Neutrophil (primary cell): ENCODE measurements at regions not wholly inside any gene's neighbourhood (a gene's known extent, or its start where the extent isn't known, plus 50 kb on each side); places are given as distances from the start of the nearest gene placed in this dataset.

Experiments
- H3K27ac ChIP-seq: fragments of 200-600 bp; sonication (generic); 2 replicates; pipeline ENCODE4 v1.5.1; 2016; ENCODE audit warnings: mild to moderate bottlenecking, moderate library complexity
- H3K27me3 ChIP-seq: fragments of 200-600 bp; sonication (generic); 2 replicates; pipeline ENCODE4 v1.6.0; 2016; ENCODE audit warnings: mild to moderate bottlenecking
- H3K36me3 ChIP-seq: fragments of 200-600 bp; sonication (generic); 2 replicates; pipeline ENCODE4 v1.5.1; 2017
- H3K4me1 ChIP-seq, 2 experiments: fragments of 200-600 bp in 1 of 2; sonication (generic) in 1 of 2; 1 replicate in 1 of 2; 2 replicates in 1 of 2; pipeline versions ENCODE4 v1.5.1 to v1.6.1; 2013 to 2016; ENCODE audit warnings: low read depth in 1 of 2, low read length in 1 of 2, mild to moderate bottlenecking in 1 of 2, moderate library complexity in 1 of 2; ENCODE audit not compliant: control insufficient read depth in 1 of 2, insufficient read depth in 1 of 2
- H3K4me3 ChIP-seq, 2 experiments: fragments of 200-600 bp in 1 of 2; sonication (generic) in 1 of 2; 1 replicate in 1 of 2; 2 replicates in 1 of 2; pipeline ENCODE4 v1.5.1; 2013 to 2016; ENCODE audit warnings: low read depth in 1 of 2, low read length in 1 of 2, mild to moderate bottlenecking in 1 of 2, moderate library complexity in 1 of 2
- H3K9me3 ChIP-seq: fragments of 200-600 bp; sonication (generic); 2 replicates; pipeline ENCODE4 v1.5.1; 2016
- CTCF ChIP-seq: fragments of 200-600 bp; sonication (generic); IDR thresholded peaks from 2 replicates; pipeline ENCODE4 v1.5.1; 2016; ENCODE audit warnings: antibody characterized with exemption

- no peaks in the 10 kb centered on the region for H3K9me3 ChIP-seq
- H3K4me3 ChIP-seq: no peak overlapping the region
- H3K27me3 ChIP-seq: peaks cover 29% of the 10 kb centered on the region
- TF ChIP-seq CTCF: no peak
- H3K4me1 ChIP-seq: no peaks in the 10 kb centered on the region
- no peak overlapping the region for H3K27ac ChIP-seq
- no peaks in the 10 kb centered on the region for H3K36me3 ChIP-seq
Measured at GRCh38 chr18:77761332-77761731, 511.7 kb downstream of the GALR1 start.

GRCh38 chr18:77762014-77762413 lies 512.4 kb downstream of the GALR1 start:
- no peaks in the 10 kb centered on the region for H3K9me3 ChIP-seq
- TF ChIP-seq CTCF: no peak
- peaks cover 29% of the 10 kb centered on the region for H3K27me3 ChIP-seq
- no peak overlapping the region for H3K4me3 ChIP-seq
- no peak overlapping the region for H3K27ac ChIP-seq
- H3K36me3 ChIP-seq: no peaks in the 10 kb centered on the region
- no peaks in the 10 kb centered on the region for H3K4me1 ChIP-seq

- no peaks in the 10 kb centered on the region for H3K4me1 ChIP-seq
- no peak overlapping the region for H3K4me3 ChIP-seq
- no peaks in the 10 kb centered on the region for H3K9me3 ChIP-seq
- no peak overlapping the region for H3K27ac ChIP-seq
- no peaks in the 10 kb centered on the region for H3K36me3 ChIP-seq
- TF ChIP-seq CTCF: no peak
- H3K27me3 ChIP-seq: peaks cover 29% of the 10 kb centered on the region
Measured at GRCh38 chr18:77762642-77763041, 513.0 kb downstream of the GALR1 start.

GRCh38 chr18:77763530-77764145 lies 514.0 kb downstream of the GALR1 start:
- Histone ChIP-seq H3K9me3 (no peaks in the 10 kb centered on the region), H3K36me3 (no peaks in the 10 kb centered on the region), H3K27me3 (peaks cover 29% of the 10 kb centered on the region), H3K27ac (no peak overlapping the region), H3K4me3 (no peak overlapping the region), H3K4me1 (no peaks in the 10 kb centered on the region)
- no peak for TF ChIP-seq CTCF

- Histone ChIP-seq H3K9me3 (no peaks in the 10 kb centered on the region), H3K4me1 (no peaks in the 10 kb centered on the region), H3K4me3 (no peak overlapping the region), H3K27ac (no peak overlapping the region), H3K27me3 (peaks cover 29% of the 10 kb centered on the region), H3K36me3 (no peaks in the 10 kb centered on the region)
- TF ChIP-seq CTCF: no peak
Measured at GRCh38 chr18:77765468-77765867, 515.8 kb downstream of the GALR1 start.

GRCh38 chr18:77766421-77766820 lies 516.8 kb downstream of the GALR1 start:
- no peaks in the 10 kb centered on the region for H3K9me3 ChIP-seq
- H3K4me3 ChIP-seq: no peak overlapping the region
- H3K27me3 ChIP-seq: peaks cover 29% of the 10 kb centered on the region
- H3K27ac ChIP-seq: no peak overlapping the region
- no peaks in the 10 kb centered on the region for H3K4me1 ChIP-seq
- no peak for TF ChIP-seq CTCF
- H3K36me3 ChIP-seq: no peaks in the 10 kb centered on the region
